Spleen (tissue), 11 donors: ENCODE measurements at regions not wholly inside any gene's neighbourhood (a gene's known extent, or its start where the extent isn't known, plus 50 kb on each side); places are given as distances from the start of the nearest gene placed in this dataset.

Experiments
- DNase-seq: peaks from one replicate; pipeline ENCODE4 v3.0.0-alpha.2; 2020
- H3K27ac ChIP-seq, 8 donors: fragments of 200-600 bp; sonication (generic) in 7 of 8; 1 replicate in 4 of 8; 2 replicates in 4 of 8; pipeline versions ENCODE4 v1.5.0 to v1.8.0; 2016 to 2021; ENCODE audit warnings: inconsistent platforms in 4 of 8, mild to moderate bottlenecking in 4 of 8, moderate library complexity in 1 of 8
- H3K27me3 ChIP-seq, 7 donors: fragments of 200-600 bp; sonication (generic) in 6 of 7; replicated peaks in 1 of 7; 1 replicate in 4 of 7; 2 replicates in 3 of 7; pipeline versions ENCODE4 v1.5.0 to v1.8.0; 2016 to 2021; ENCODE audit warnings: inconsistent platforms in 3 of 7, mild to moderate bottlenecking in 1 of 7
- H3K36me3 ChIP-seq, 6 donors: fragments of 200-600 bp; sonication (generic) in 5 of 6; 1 replicate in 4 of 6; 2 replicates in 2 of 6; pipeline versions ENCODE4 v1.5.0 to v1.8.0; 2016 to 2021; ENCODE audit warnings: inconsistent platforms in 2 of 6
- H3K4me1 ChIP-seq, 6 donors: fragments of 200-600 bp; sonication (generic) in 5 of 6; 1 replicate in 3 of 6; 2 replicates in 3 of 6; pipeline versions ENCODE4 v1.5.0 to v1.8.0; 2016 to 2021; ENCODE audit warnings: inconsistent platforms in 3 of 6
- H3K4me3 ChIP-seq, 8 donors: fragments of 200-600 bp; sonication (generic) in 7 of 8; 1 replicate in 4 of 8; 2 replicates in 4 of 8; pipeline versions ENCODE4 v1.5.0 to v1.8.0; 2016 to 2021; ENCODE audit warnings: inconsistent platforms in 4 of 8, mild to moderate bottlenecking in 4 of 8, moderate library complexity in 2 of 8
- H3K9me3 ChIP-seq, 8 donors: fragments of 200-600 bp; sonication (generic) in 7 of 8; 1 replicate in 4 of 8; 2 replicates in 4 of 8; pipeline versions ENCODE4 v1.5.0 to v1.8.0; 2016 to 2021; ENCODE audit warnings: inconsistent platforms in 4 of 8
- CTCF ChIP-seq, 11 experiments: fragments of 200-600 bp in 7 of 11; fragments of 450-650 bp in 4 of 11; sonication (generic) in 4 of 11; IDR thresholded peaks in 8 of 11; conservative IDR thresholded peaks in 3 of 11; 1 replicate in 7 of 11; 2 replicates in 4 of 11; pipeline versions ENCODE4 v1.4.0 to v1.8.0; 2016 to 2021; ENCODE audit warnings: antibody characterized with exemption in 11 of 11, inconsistent platforms in 4 of 11, mild to moderate bottlenecking in 1 of 11
- POLR2A ChIP-seq, 3 donors: fragments of 450-650 bp; IDR thresholded peaks; one replicate each; pipeline ENCODE4 v1.5.1; 2017; ENCODE audit warnings: antibody characterized with exemption in 3 of 3, mild to moderate bottlenecking in 1 of 3
- POLR2AphosphoS5 ChIP-seq, 3 donors: sonication (generic); formaldehyde crosslinking; IDR thresholded peaks; one replicate each; pipeline ENCODE4 v1.5.1; 2017; ENCODE audit warnings: antibody characterized with exemption in 3 of 3
- WGBS, 5 donors: extraction: QIAGEN DNeasy Blood & Tissue Kit in 3 of 5; methylation state at CpG; one replicate each; pipeline versions ENCODE4 v1.1.5 to v1.1.7; 2013 to 2018; 5-methylcytosine and 5-hydroxymethylcytosine counted together
- intact Hi-C: fragments of 100-400 bp; cut with DNase I; formaldehyde crosslinking; loops from one replicate; pipeline ENCODE4 v1.15.0; 2023; ENCODE audit warnings: low total_unique reads
- donor health status: healthy with polysubstance abuse.
- donor health status: DM: no; HTN: no; CAD: no; lungs with moderate emphysema.
- donor health status: DM: no; HTN: no; CAD: no.
- donor health status: Bipolar disorder and iron deficiency.
- donor health status: healthy.
- donor health status: DM: no; HTN: no; CAD: no.
- donor health status: DM: yes; HTN: yes; CAD: no.

DNA sequence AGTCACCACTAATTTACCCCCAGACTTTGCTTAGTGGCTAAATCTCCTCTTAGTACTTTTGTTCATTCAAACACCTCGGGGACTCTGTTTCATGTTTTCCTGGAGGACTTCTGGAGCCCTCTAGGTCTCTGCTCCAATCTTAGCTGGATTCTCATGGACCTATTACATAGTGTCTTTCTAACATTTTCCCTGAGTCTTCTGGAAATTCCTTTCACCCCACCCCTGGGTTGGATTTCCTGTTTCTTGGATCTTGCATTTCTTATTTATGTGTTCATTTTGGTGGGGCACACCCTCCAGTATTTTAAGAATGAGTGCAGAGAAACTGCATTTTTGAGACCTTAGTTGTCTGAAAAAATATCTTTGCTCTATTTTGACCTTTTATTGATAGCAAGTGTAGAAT is 220.1 kb downstream of the BLID start:
- Histone ChIP-seq H3K9me3 (no peaks in the 10 kb centered on the region), H3K27ac (no peak overlapping the region), H3K4me1 (peaks cover 0 to 6% (median 2%) of the 10 kb centered on the region in 6 donors), H3K27me3 (peaks cover 0 to 6% (median 0%) of the 10 kb centered on the region in 7 donors), H3K36me3 (no peaks in the 10 kb centered on the region), H3K4me3 (no peak overlapping the region)
- no peak for DNase-seq
- TF ChIP-seq POLR2A (IDR thresholded peaks at IDR 0.05) (no peak), POLR2AphosphoS5 (IDR thresholded peaks at IDR 0.05) (no peak), CTCF (IDR thresholded peaks at IDR 0.05 in 8 of 11, conservative IDR thresholded peaks at IDR 0.05 in 3 of 11) (no peak)
- intact Hi-C loops = no loop called here
- 70 to 91% (median 81%) methylated on average over 1 of the region's 1 CpG for WGBS, 5 donors

GRCh38 chr11:121894581-121894980 is 221.4 kb downstream of the BLID start:
- Histone ChIP-seq H3K27ac (no peak overlapping the region), H3K27me3 (peaks cover 0 to 6% (median 0%) of the 10 kb centered on the region in 7 donors), H3K4me1 (peaks cover 0 to 12% (median 2%) of the 10 kb centered on the region in 6 donors), H3K4me3 (no peak overlapping the region), H3K36me3 (no peaks in the 10 kb centered on the region), H3K9me3 (no peaks in the 10 kb centered on the region)
- intact Hi-C loops = no loop called here
- TF ChIP-seq POLR2AphosphoS5 (IDR thresholded peaks at IDR 0.05) (no peak), POLR2A (IDR thresholded peaks at IDR 0.05) (no peak), CTCF (IDR thresholded peaks at IDR 0.05 in 8 of 11, conservative IDR thresholded peaks at IDR 0.05 in 3 of 11) (no peak)
- DNase-seq = no peak
- 76 to 93% (median 78%) methylated on average over 3 of the region's 3 CpGs for WGBS, 5 donors

- TF ChIP-seq POLR2A (IDR thresholded peaks at IDR 0.05) = no peak
- TF ChIP-seq POLR2AphosphoS5 (IDR thresholded peaks at IDR 0.05) = no peak
- TF ChIP-seq CTCF (IDR thresholded peaks at IDR 0.05 in 8 of 11, conservative IDR thresholded peaks at IDR 0.05 in 3 of 11) = no peak
- Histone ChIP-seq H3K9me3 (no peaks in the 10 kb centered on the region), H3K27me3 (no peaks in the 10 kb centered on the region), H3K4me3 (no peak overlapping the region), H3K4me1 (peaks cover 0 to 12% (median 3%) of the 10 kb centered on the region in 6 donors), H3K27ac (no peak overlapping the region), H3K36me3 (no peaks in the 10 kb centered on the region)
- no peak for DNase-seq
- 55 to 80% (median 67%) methylated on average over 3 of the region's 3 CpGs for WGBS, 5 donors
- intact Hi-C loops = no loop called here
Observed at GRCh38 chr11:121892863-121893262, 223.2 kb downstream of the BLID start.

GRCh38 chr11:121892131-121892681 is 223.8 kb downstream of the BLID start:
- DNase-seq = no peak
- intact Hi-C loops = no loop called here
- 44 to 69% (median 57%) methylated on average over 3 of the region's 3 CpGs for WGBS, 5 donors
- H3K27me3 ChIP-seq = no peaks in the 10 kb centered on the region
- TF ChIP-seq POLR2AphosphoS5 (IDR thresholded peaks at IDR 0.05) (no peak), CTCF (IDR thresholded peaks at IDR 0.05 in 8 of 11, conservative IDR thresholded peaks at IDR 0.05 in 3 of 11) (no peak), POLR2A (IDR thresholded peaks at IDR 0.05) (no peak)
- no peaks in the 10 kb centered on the region for H3K9me3 ChIP-seq
- no peak overlapping the region for H3K27ac ChIP-seq
- peaks cover 0 to 14% (median 3%) of the 10 kb centered on the region in 6 donors for H3K4me1 ChIP-seq
- H3K36me3 ChIP-seq = no peaks in the 10 kb centered on the region
- no peak overlapping the region for H3K4me3 ChIP-seq
